ENCODE measurements at regions not wholly inside any gene's neighbourhood (a gene's known extent, or its start where the extent isn't known, plus 50 kb on each side); places are given as distances from the start of the nearest gene placed in this dataset.

- no peaks in the 10 kb centered on the region for H3K27me3 ChIP-seq (replicated peaks in 2 of 5; ENCODE audit: control insufficient read depth in 4 of 5, insufficient read depth in 5 of 5, low read length in 4 of 5)
- peaks cover 23 to 37% (median 27%) of the 10 kb centered on the region in 4 experiments for H3K4me1 ChIP-seq (ENCODE audit: control extremely low read depth in 1 of 4, control insufficient read depth in 4 of 4, insufficient read depth in 4 of 4, low read length in 3 of 4)
- H3K9me3 ChIP-seq (ENCODE audit: control extremely low read depth in 1 of 5, control insufficient read depth in 4 of 5, insufficient read depth in 2 of 5, low read depth in 1 of 5, low read length in 4 of 5): peaks cover 0 to 5% (median 0%) of the 10 kb centered on the region in 5 experiments
- DNase-seq: no peak
- no CpG with 5 or more reads among the region's 1 CpG for whole genome bisulfite sequencing (ENCODE audit: insufficient coverage)
- H3K27ac ChIP-seq (ENCODE audit: insufficient read depth in 1 of 2, low read depth in 1 of 2, low read length in 2 of 2, poor library complexity in 1 of 2, severe bottlenecking in 2 of 2): no peak overlapping the region
- ChIA-PET POLR2A (no interaction called here), CTCF (no interaction called here)
- no peak overlapping the region for H3K4me3 ChIP-seq (ENCODE audit: control insufficient read depth in 1 of 7, extremely low read depth in 1 of 7, insufficient read depth in 4 of 7, low read depth in 2 of 7, low read length in 6 of 7)
- no peaks in the 10 kb centered on the region for H3K36me3 ChIP-seq (ENCODE audit: control insufficient read depth in 4 of 4, insufficient read depth in 4 of 4, low read length in 3 of 4)
Observed at GRCh38 chr15:58327958-58328357, 103.8 kb upstream of the LIPC start.

GRCh38 chr15:58329211-58329610 is 102.6 kb upstream of the LIPC start:
- no peaks in the 10 kb centered on the region for H3K36me3 ChIP-seq (ENCODE audit: control insufficient read depth in 4 of 4, insufficient read depth in 4 of 4, low read length in 3 of 4)
- peaks cover 22 to 41% (median 30%) of the 10 kb centered on the region in 4 experiments for H3K4me1 ChIP-seq (ENCODE audit: control extremely low read depth in 1 of 4, control insufficient read depth in 4 of 4, insufficient read depth in 4 of 4, low read length in 3 of 4)
- no peak for DNase-seq
- H3K27me3 ChIP-seq (replicated peaks in 2 of 5; ENCODE audit: control insufficient read depth in 4 of 5, insufficient read depth in 5 of 5, low read length in 4 of 5): no peaks in the 10 kb centered on the region
- ChIA-PET CTCF (interaction anchor here (0.5 to 0.6 kb wide), 2 partner anchors 535 to 667 kb away, joined by 3 read pairs; no protein-coding TSS in a partner anchor), POLR2A (no interaction called here)
- peaks cover 0 to 5% (median 0%) of the 10 kb centered on the region in 5 experiments for H3K9me3 ChIP-seq (ENCODE audit: control extremely low read depth in 1 of 5, control insufficient read depth in 4 of 5, insufficient read depth in 2 of 5, low read depth in 1 of 5, low read length in 4 of 5)
- no peak overlapping the region for H3K4me3 ChIP-seq (ENCODE audit: control insufficient read depth in 1 of 7, extremely low read depth in 1 of 7, insufficient read depth in 4 of 7, low read depth in 2 of 7, low read length in 6 of 7)
- no peak overlapping the region for H3K27ac ChIP-seq (ENCODE audit: insufficient read depth in 1 of 2, low read depth in 1 of 2, low read length in 2 of 2, poor library complexity in 1 of 2, severe bottlenecking in 2 of 2)
- WGBS (ENCODE audit: insufficient coverage): 88% methylated on average over 1 of the region's 2 CpGs

GRCh38 chr15:58329781-58330671 is 101.8 kb upstream of the LIPC start:
- DNase-seq: no peak
- Histone ChIP-seq H3K27ac (ENCODE audit: insufficient read depth in 1 of 2, low read depth in 1 of 2, low read length in 2 of 2, poor library complexity in 1 of 2, severe bottlenecking in 2 of 2) (peak overlapping the region in 1 of 2 experiments; percentile 84), H3K36me3 (ENCODE audit: control insufficient read depth in 4 of 4, insufficient read depth in 4 of 4, low read length in 3 of 4) (no peaks in the 10 kb centered on the region), H3K4me1 (ENCODE audit: control extremely low read depth in 1 of 4, control insufficient read depth in 4 of 4, insufficient read depth in 4 of 4, low read length in 3 of 4) (peaks cover 22 to 41% (median 30%) of the 10 kb centered on the region in 4 experiments), H3K27me3 (replicated peaks in 2 of 5; ENCODE audit: control insufficient read depth in 4 of 5, insufficient read depth in 5 of 5, low read length in 4 of 5) (no peaks in the 10 kb centered on the region), H3K4me3 (ENCODE audit: control insufficient read depth in 1 of 7, extremely low read depth in 1 of 7, insufficient read depth in 4 of 7, low read depth in 2 of 7, low read length in 6 of 7) (no peak overlapping the region), H3K9me3 (ENCODE audit: control extremely low read depth in 1 of 5, control insufficient read depth in 4 of 5, insufficient read depth in 2 of 5, low read depth in 1 of 5, low read length in 4 of 5) (peaks cover 0 to 9% (median 2%) of the 10 kb centered on the region in 5 experiments)
- CTCF ChIA-PET: interaction anchor here (0.5 kb wide), 1 partner anchor 666 kb away, joined by 3 read pairs; no protein-coding TSS in a partner anchor
- 99% methylated on average over 9 of the region's 13 CpGs for WGBS (ENCODE audit: insufficient coverage)
- POLR2A ChIA-PET: no interaction called here

- H3K9me3 ChIP-seq (ENCODE audit: control extremely low read depth in 1 of 5, control insufficient read depth in 4 of 5, insufficient read depth in 2 of 5, low read depth in 1 of 5, low read length in 4 of 5): peaks cover 0 to 9% (median 2%) of the 10 kb centered on the region in 5 experiments
- peaks cover 22 to 41% (median 30%) of the 10 kb centered on the region in 4 experiments for H3K4me1 ChIP-seq (ENCODE audit: control extremely low read depth in 1 of 4, control insufficient read depth in 4 of 4, insufficient read depth in 4 of 4, low read length in 3 of 4)
Observed at GRCh38 chr15:58330741-58331559, 100.8 kb upstream of the LIPC start.

GRCh38 chr15:58331560-58331912 is 100.3 kb upstream of the LIPC start:
- ChIA-PET POLR2A (no interaction called here), CTCF (interaction anchor here (0.9 to 1.5 kb wide), 2 partner anchors 13 to 27 kb away, joined by 3 read pairs; no protein-coding TSS in a partner anchor)
- DNase-seq: peak in 1 of 3 donors; percentile 20
- WGBS (ENCODE audit: insufficient coverage): 17% methylated on average over 1 of the region's 2 CpGs
- H3K27me3 ChIP-seq (replicated peaks in 2 of 5; ENCODE audit: control insufficient read depth in 4 of 5, insufficient read depth in 5 of 5, low read length in 4 of 5): no peaks in the 10 kb centered on the region
- H3K36me3 ChIP-seq (ENCODE audit: control insufficient read depth in 4 of 4, insufficient read depth in 4 of 4, low read length in 3 of 4): no peaks in the 10 kb centered on the region
- H3K27ac ChIP-seq (ENCODE audit: insufficient read depth in 1 of 2, low read depth in 1 of 2, low read length in 2 of 2, poor library complexity in 1 of 2, severe bottlenecking in 2 of 2): peak overlapping the region in 1 of 2 experiments; percentile 84
- H3K9me3 ChIP-seq (ENCODE audit: control extremely low read depth in 1 of 5, control insufficient read depth in 4 of 5, insufficient read depth in 2 of 5, low read depth in 1 of 5, low read length in 4 of 5): peaks cover 0 to 9% (median 2%) of the 10 kb centered on the region in 5 experiments
- H3K4me3 ChIP-seq (ENCODE audit: control insufficient read depth in 1 of 7, extremely low read depth in 1 of 7, insufficient read depth in 4 of 7, low read depth in 2 of 7, low read length in 6 of 7): peak overlapping the region in 4 of 7 experiments; percentile 3 to 45 (median 25)
- H3K4me1 ChIP-seq (ENCODE audit: control extremely low read depth in 1 of 4, control insufficient read depth in 4 of 4, insufficient read depth in 4 of 4, low read length in 3 of 4): peaks cover 22 to 41% (median 30%) of the 10 kb centered on the region in 4 experiments

More at GRCh38 chr15:58330741-58331559, 100.8 kb upstream of the LIPC start:
- ChIA-PET POLR2A (no interaction called here), CTCF (interaction anchor here (0.9 to 1.5 kb wide), 2 partner anchors 14 to 28 kb away, joined by 3 read pairs; no protein-coding TSS in a partner anchor)
- Histone ChIP-seq H3K36me3 (ENCODE audit: control insufficient read depth in 4 of 4, insufficient read depth in 4 of 4, low read length in 3 of 4) (no peaks in the 10 kb centered on the region), H3K27me3 (replicated peaks in 2 of 5; ENCODE audit: control insufficient read depth in 4 of 5, insufficient read depth in 5 of 5, low read length in 4 of 5) (no peaks in the 10 kb centered on the region), H3K27ac (ENCODE audit: insufficient read depth in 1 of 2, low read depth in 1 of 2, low read length in 2 of 2, poor library complexity in 1 of 2, severe bottlenecking in 2 of 2) (peak overlapping the region in 1 of 2 experiments; percentile 84), H3K4me3 (ENCODE audit: control insufficient read depth in 1 of 7, extremely low read depth in 1 of 7, insufficient read depth in 4 of 7, low read depth in 2 of 7, low read length in 6 of 7) (peak overlapping the region in 1 of 7 experiments; percentile 3)
- DNase-seq: no peak
- 85% methylated on average over 4 of the region's 8 CpGs for WGBS (ENCODE audit: insufficient coverage)

GRCh38 chr15:58331913-58332675 is 99.7 kb upstream of the LIPC start:
- ChIA-PET CTCF (interaction anchor here (0.9 to 1.5 kb wide), 4 partner anchors 8 to 27 kb away, joined by 3 to 4 read pairs (median 3); no protein-coding TSS in a partner anchor), POLR2A (interaction anchor here (0.6 kb wide), 1 partner anchor 233 kb away, joined by 4 read pairs; no protein-coding TSS in a partner anchor)
- Histone ChIP-seq H3K4me1 (ENCODE audit: control extremely low read depth in 1 of 4, control insufficient read depth in 4 of 4, insufficient read depth in 4 of 4, low read length in 3 of 4) (peaks cover 22 to 41% (median 30%) of the 10 kb centered on the region in 4 experiments), H3K9me3 (ENCODE audit: control extremely low read depth in 1 of 5, control insufficient read depth in 4 of 5, insufficient read depth in 2 of 5, low read depth in 1 of 5, low read length in 4 of 5) (peaks cover 0 to 6% (median 2%) of the 10 kb centered on the region in 5 experiments), H3K36me3 (ENCODE audit: control insufficient read depth in 4 of 4, insufficient read depth in 4 of 4, low read length in 3 of 4) (no peaks in the 10 kb centered on the region), H3K4me3 (ENCODE audit: control insufficient read depth in 1 of 7, extremely low read depth in 1 of 7, insufficient read depth in 4 of 7, low read depth in 2 of 7, low read length in 6 of 7) (peak overlapping the region in 4 of 7 experiments; percentile 3 to 45 (median 25)), H3K27ac (ENCODE audit: insufficient read depth in 1 of 2, low read depth in 1 of 2, low read length in 2 of 2, poor library complexity in 1 of 2, severe bottlenecking in 2 of 2) (peak overlapping the region; percentile 42 to 84), H3K27me3 (replicated peaks in 2 of 5; ENCODE audit: control insufficient read depth in 4 of 5, insufficient read depth in 5 of 5, low read length in 4 of 5) (no peaks in the 10 kb centered on the region)
- peak; percentile 93 to 98 (median 98) for DNase-seq
- WGBS (ENCODE audit: insufficient coverage): 0% methylated on average over 8 of the region's 8 CpGs

All from common myeloid progenitor, CD34-positive (primary cell).